A673 (cell line): ENCODE measurements at regions not wholly inside any gene's neighbourhood (a gene's known extent, or its start where the extent isn't known, plus 50 kb on each side); places are given as distances from the start of the nearest gene placed in this dataset.
"Not testable (repeated sequence)": the region's sequence is repeated elsewhere in the genome, so short reads cannot be mapped to it uniquely, and the experiment has no call there.

Source experiments
- BruUV-seq: library from RNA; stranded (reverse); fragments of 400-500 nt; replicated peaks from 2 replicates; lab custom pipeline; 2021; lab: Mats Ljungman, UMichigan
- CTCF ChIA-PET: fragments of 300-600 bp; sonication (Branson Sonifier 250); formaldehyde crosslinking; loops from one replicate; lab custom pipeline; 2022; ENCODE audit warnings: antibody characterized with exemption; lab: Charles Lee
- POLR2A ChIA-PET: fragments of 300-600 bp; sonication (Branson Sonifier 250); formaldehyde crosslinking; loops from one replicate; lab custom pipeline; 2022; ENCODE audit warnings: antibody characterized with exemption; ENCODE audit not compliant: low non-redundant PET; lab: Charles Lee
- DNase-seq: peaks from one replicate; pipeline ENCODE4 v3.0.0-alpha.2; 2015; ENCODE audit warnings: low spot score
- H3K27ac ChIP-seq: fragments of 200-600 bp; sonication (generic); 2 replicates; pipeline ENCODE4 v1.5.1; 2016; ENCODE audit warnings: mixed run types, low read depth, mild to moderate bottlenecking, mixed read lengths, antibody characterized with exemption, low read length; ENCODE audit not compliant: poor library complexity, severe bottlenecking
- H3K27me3 ChIP-seq: fragments of 200-600 bp; sonication (generic); replicated peaks from 2 replicates; pipeline ENCODE4 v1.6.1; 2017; ENCODE audit warnings: mixed run types, low read depth, mild to moderate bottlenecking, mixed read lengths, antibody characterized with exemption, low read length; ENCODE audit not compliant: insufficient read depth, poor library complexity
- H3K36me3 ChIP-seq: fragments of 200-600 bp; sonication (generic); 2 replicates; pipeline ENCODE4 v1.6.1; 2016; ENCODE audit warnings: mixed run types, mild to moderate bottlenecking, mixed read lengths, antibody characterized with exemption, low read length; ENCODE audit not compliant: insufficient read depth, poor library complexity, severe bottlenecking
- H3K4me1 ChIP-seq: fragments of 200-600 bp; sonication (generic); 2 replicates; pipeline ENCODE4 v1.6.1; 2017; ENCODE audit warnings: mixed run types, mild to moderate bottlenecking, mixed read lengths, antibody characterized with exemption, low read length; ENCODE audit not compliant: insufficient read depth, poor library complexity, severe bottlenecking
- H3K4me3 ChIP-seq: fragments of 200-600 bp; sonication (generic); 2 replicates; pipeline ENCODE4 v1.5.1; 2016; ENCODE audit warnings: low read depth, mixed run types, mild to moderate bottlenecking, mixed read lengths, low read length; ENCODE audit not compliant: poor library complexity, severe bottlenecking
- H3K9me3 ChIP-seq: fragments of 200-600 bp; sonication (generic); 2 replicates; pipeline ENCODE4 v1.6.1; 2016; ENCODE audit warnings: mixed run types, low read depth, mild to moderate bottlenecking, mixed read lengths, antibody characterized with exemption, low read length; ENCODE audit not compliant: poor library complexity, severe bottlenecking
- CTCF ChIP-seq: fragments of 300-800, 200-600 bp; sonication (generic); conservative IDR thresholded peaks from 2 replicates; pipeline ENCODE4 v1.5.1; 2017; ENCODE audit warnings: low read depth, mild to moderate bottlenecking, antibody characterized with exemption, low read length, moderate library complexity, mixed read lengths
- EZH2 ChIP-seq: fragments of 200-600 bp; sonication (generic); IDR thresholded peaks from 2 replicates; pipeline ENCODE4 v1.6.1; 2017; ENCODE audit warnings: borderline replicate concordance, low read depth, mild to moderate bottlenecking, mixed read lengths, antibody characterized with exemption, low read length; ENCODE audit not compliant: poor library complexity, severe bottlenecking
- intact Hi-C: fragments of 100-400 bp; cut with micrococcal nuclease; formaldehyde crosslinking; loops from one replicate; pipeline ENCODE4 v1.10.0; 2022; ENCODE audit not compliant: unreplicated experiment

- POLR2A ChIA-PET, result no interaction called here
- no peak overlapping the region for H3K4me3 ChIP-seq
- H3K27me3 ChIP-seq, result no peaks in the 10 kb centered on the region
- H3K9me3 ChIP-seq, result no peaks in the 10 kb centered on the region
- DNase-seq, result no peak
- no peak overlapping the region for H3K27ac ChIP-seq
- H3K36me3 ChIP-seq, result no peaks in the 10 kb centered on the region
- TF ChIP-seq EZH2 (no peak), CTCF (no peak)
- BruUV-seq, result no TSS peak
- CTCF ChIA-PET, result no interaction called here
- intact Hi-C loops, result loop anchor here (5.0 kb wide), 1 partner anchor 852 kb away; no protein-coding TSS in a partner anchor
- H3K4me1 ChIP-seq, result no peaks in the 10 kb centered on the region
Observed at GRCh38 chr4:104010722-104011121, 290.9 kb upstream of the TACR3 start.

GRCh38 chr4:104002318-104002717, 282.5 kb upstream of the TACR3 start:
- POLR2A ChIA-PET, BruUV-seq, H3K9me3 ChIP-seq, intact Hi-C loops, H3K4me3 ChIP-seq, H3K36me3 ChIP-seq, CTCF ChIA-PET, DNase-seq, H3K4me1 ChIP-seq, H3K27ac ChIP-seq, H3K27me3 ChIP-seq: not testable (repeated sequence)

GRCh38 chr4:103998756-103999155, 279.0 kb upstream of the TACR3 start:
- BruUV-seq, result no TSS peak

More at GRCh38 chr4:103998756-103999155, 279.0 kb upstream of the TACR3 start:
- POLR2A ChIA-PET, result no interaction called here
- H3K36me3 ChIP-seq, result no peaks in the 10 kb centered on the region
- no peak for TF ChIP-seq CTCF
- TF ChIP-seq EZH2, result no peak
- H3K27me3 ChIP-seq, result no peaks in the 10 kb centered on the region
- no peak for DNase-seq
- no peaks in the 10 kb centered on the region for H3K9me3 ChIP-seq
- intact Hi-C loops, result loop anchor here (5.0 kb wide), 2 partner anchors 1149 to 1714 kb away; partner anchors contain the start of gene TET2
- CTCF ChIA-PET, result no interaction called here
- H3K27ac ChIP-seq, result no peak overlapping the region
- no peak overlapping the region for H3K4me3 ChIP-seq
- H3K4me1 ChIP-seq, result peaks cover 13% of the 10 kb centered on the region
